DND-41 (cell line): ENCODE measurements at regions not wholly inside any gene's neighbourhood (a gene's known extent, or its start where the extent isn't known, plus 50 kb on each side); places are given as distances from the start of the nearest gene placed in this dataset.
"Not testable (repeated sequence)": the region's sequence is repeated elsewhere in the genome, so short reads cannot be mapped to it uniquely, and the experiment has no call there.

ENCODE experiments used
- CTCF ChIP-seq: IDR thresholded peaks from 2 replicates; pipeline ENCODE4 v1.5.1; 2012; ENCODE audit warnings: borderline replicate concordance, low read length, moderate library complexity, mild to moderate bottlenecking; ENCODE audit not compliant: poor library complexity, severe bottlenecking; ENCODE audit errors: extremely low read depth
- EZH2 ChIP-seq: IDR thresholded peaks from 3 replicates; pipeline ENCODE4 v1.6.1; 2012; ENCODE audit warnings: borderline replicate concordance, low read depth, mild to moderate bottlenecking, moderate library complexity, low read length, inconsistent platforms; ENCODE audit not compliant: severe bottlenecking

- not testable (repeated sequence) for TF ChIP-seq CTCF, EZH2
Observed at GRCh38 chr7:63111511-63111910, 887.1 kb upstream of the ZNF722 start.
